Liver (tissue), 3 donors: ENCODE measurements at regions not wholly inside any gene's neighbourhood (a gene's known extent, or its start where the extent isn't known, plus 50 kb on each side); places are given as distances from the start of the nearest gene placed in this dataset.

ENCODE experiments used
- GABPA ChIP-seq, 2 donors: IDR thresholded peaks in 1 of 2; conservative IDR thresholded peaks in 1 of 2; 2 replicates each; pipeline ENCODE4 v1.6.1; 2016; ENCODE audit warnings: antibody characterized with exemption in 2 of 2, mild to moderate bottlenecking in 1 of 2, moderate library complexity in 1 of 2
- HNF4G ChIP-seq: IDR thresholded peaks from 2 replicates; pipeline ENCODE4 v1.6.1; 2016; ENCODE audit warnings: antibody characterized with exemption
- RAD21 ChIP-seq, 2 donors: IDR thresholded peaks; 2 replicates each; pipeline ENCODE4 v1.6.1; 2016; ENCODE audit warnings: antibody characterized with exemption in 2 of 2, mild to moderate bottlenecking in 2 of 2
- TF ChIP-seq, protein P1 (sequence below): fragments of 150-350 bp; IDR thresholded peaks from 2 replicates; pipeline ENCODE4 v1.5.1; 2017; ENCODE audit warnings: improper control_type of control experiment, low read depth, low read length; ENCODE audit not compliant: missing input control
- TF ChIP-seq, protein P2 (sequence below): IDR thresholded peaks from 2 replicates; pipeline ENCODE4 v1.6.1; 2016; ENCODE audit warnings: antibody characterized with exemption
- donor health status: healthy.
- donor health status: healthy.

DNA sequence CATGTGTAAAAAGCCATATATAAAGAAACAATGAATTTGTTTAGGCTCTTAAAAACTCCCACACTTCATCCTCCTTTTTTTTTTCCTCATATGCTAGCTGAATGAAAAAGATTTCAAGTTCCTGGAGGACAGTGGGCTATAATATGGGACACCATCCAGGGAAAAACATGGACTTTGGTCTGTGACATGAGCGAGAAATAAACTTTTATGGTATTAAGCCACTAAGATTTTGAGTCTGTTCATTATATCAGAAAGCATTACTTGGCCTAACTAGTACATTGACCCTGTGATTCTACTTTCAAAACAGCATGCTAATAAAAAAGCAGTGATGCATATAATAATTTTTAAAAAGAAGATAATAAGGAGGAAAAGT is 392.3 kb upstream of the CAMK1G start:
- TF ChIP-seq, protein P1, sequence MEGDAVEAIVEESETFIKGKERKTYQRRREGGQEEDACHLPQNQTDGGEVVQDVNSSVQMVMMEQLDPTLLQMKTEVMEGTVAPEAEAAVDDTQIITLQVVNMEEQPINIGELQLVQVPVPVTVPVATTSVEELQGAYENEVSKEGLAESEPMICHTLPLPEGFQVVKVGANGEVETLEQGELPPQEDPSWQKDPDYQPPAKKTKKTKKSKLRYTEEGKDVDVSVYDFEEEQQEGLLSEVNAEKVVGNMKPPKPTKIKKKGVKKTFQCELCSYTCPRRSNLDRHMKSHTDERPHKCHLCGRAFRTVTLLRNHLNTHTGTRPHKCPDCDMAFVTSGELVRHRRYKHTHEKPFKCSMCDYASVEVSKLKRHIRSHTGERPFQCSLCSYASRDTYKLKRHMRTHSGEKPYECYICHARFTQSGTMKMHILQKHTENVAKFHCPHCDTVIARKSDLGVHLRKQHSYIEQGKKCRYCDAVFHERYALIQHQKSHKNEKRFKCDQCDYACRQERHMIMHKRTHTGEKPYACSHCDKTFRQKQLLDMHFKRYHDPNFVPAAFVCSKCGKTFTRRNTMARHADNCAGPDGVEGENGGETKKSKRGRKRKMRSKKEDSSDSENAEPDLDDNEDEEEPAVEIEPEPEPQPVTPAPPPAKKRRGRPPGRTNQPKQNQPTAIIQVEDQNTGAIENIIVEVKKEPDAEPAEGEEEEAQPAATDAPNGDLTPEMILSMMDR, result no peak
- TF ChIP-seq HNF4G, result no peak
- TF ChIP-seq GABPA (IDR thresholded peaks at IDR 0.05 in 1 of 2, conservative IDR thresholded peaks at IDR 0.05 in 1 of 2), result no peak
- no peak for TF ChIP-seq RAD21 (IDR thresholded peaks at IDR 0.05)
- TF ChIP-seq, protein P2, sequence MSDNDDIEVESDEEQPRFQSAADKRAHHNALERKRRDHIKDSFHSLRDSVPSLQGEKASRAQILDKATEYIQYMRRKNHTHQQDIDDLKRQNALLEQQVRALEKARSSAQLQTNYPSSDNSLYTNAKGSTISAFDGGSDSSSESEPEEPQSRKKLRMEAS, result no peak
